ENCODE measurements at regions not wholly inside any gene's neighbourhood (a gene's known extent, or its start where the extent isn't known, plus 50 kb on each side); places are given as distances from the start of the nearest gene placed in this dataset.

- peak in 1 of 4 donors; percentile 14 for ATAC-seq
- DNase-seq = no peak
- no peak overlapping the region for H3K27ac ChIP-seq
- no peaks in the 10 kb centered on the region for H3K4me1 ChIP-seq
- H3K27me3 ChIP-seq = no peaks in the 10 kb centered on the region
- H3K4me3 ChIP-seq = no peak overlapping the region
- WGBS (ENCODE audit: insufficient coverage, low coverage, low lambda C conversion rate, missing lambda C conversion rate) = 50% methylated on average over 3 of the region's 4 CpGs
- no peaks in the 10 kb centered on the region for H3K36me3 ChIP-seq
- intact Hi-C loops (cut with DNase I) = no loop called here
- TF ChIP-seq POLR2A (IDR thresholded peaks at IDR 0.05) = no peak
- no peak for TF ChIP-seq CTCF (IDR thresholded peaks at IDR 0.05)
- no peaks in the 10 kb centered on the region for H3K9me3 ChIP-seq
Observed at GRCh38 chr7:144908943-144909556, 73.2 kb upstream of the TPK1 start.

GRCh38 chr7:144908324-144908723 is 72.5 kb upstream of the TPK1 start:
- ATAC-seq (no peak), DNase-seq (no peak)
- no peaks in the 10 kb centered on the region for H3K4me1 ChIP-seq
- no peaks in the 10 kb centered on the region for H3K9me3 ChIP-seq
- TF ChIP-seq POLR2A (IDR thresholded peaks at IDR 0.05) (no peak), CTCF (IDR thresholded peaks at IDR 0.05) (no peak)
- H3K27me3 ChIP-seq = no peaks in the 10 kb centered on the region
- H3K36me3 ChIP-seq = no peaks in the 10 kb centered on the region
- intact Hi-C loops (cut with DNase I) = no loop called here
- 60% methylated on average over 1 of the region's 1 CpG for WGBS (ENCODE audit: insufficient coverage, low coverage, low lambda C conversion rate, missing lambda C conversion rate)
- no peak overlapping the region for H3K4me3 ChIP-seq
- H3K27ac ChIP-seq = no peak overlapping the region

GRCh38 chr7:144907577-144907976 is 71.7 kb upstream of the TPK1 start:
- no peaks in the 10 kb centered on the region for H3K27me3 ChIP-seq
- intact Hi-C loops (cut with DNase I) = no loop called here
- no peak for DNase-seq
- 35% methylated on average over 3 of the region's 4 CpGs for WGBS (ENCODE audit: insufficient coverage, low coverage, low lambda C conversion rate, missing lambda C conversion rate)
- no peak overlapping the region for H3K4me3 ChIP-seq
- H3K4me1 ChIP-seq = no peaks in the 10 kb centered on the region
- no peak overlapping the region for H3K27ac ChIP-seq
- no peaks in the 10 kb centered on the region for H3K36me3 ChIP-seq
- no peak for ATAC-seq
- no peak for TF ChIP-seq POLR2A (IDR thresholded peaks at IDR 0.05)
- no peak for TF ChIP-seq CTCF (IDR thresholded peaks at IDR 0.05)
- H3K9me3 ChIP-seq = no peaks in the 10 kb centered on the region

- TF ChIP-seq CTCF (IDR thresholded peaks at IDR 0.05) (no peak), POLR2A (IDR thresholded peaks at IDR 0.05) (no peak)
- Histone ChIP-seq H3K4me1 (no peaks in the 10 kb centered on the region), H3K27ac (no peak overlapping the region), H3K4me3 (no peak overlapping the region), H3K9me3 (no peaks in the 10 kb centered on the region), H3K36me3 (no peaks in the 10 kb centered on the region), H3K27me3 (no peaks in the 10 kb centered on the region)
- intact Hi-C loops (cut with DNase I) = no loop called here
- ATAC-seq = no peak
- no peak for DNase-seq
- WGBS (ENCODE audit: insufficient coverage, low coverage, low lambda C conversion rate, missing lambda C conversion rate) = 72% methylated on average over 3 of the region's 3 CpGs
Observed at GRCh38 chr7:144903201-144903600, 67.3 kb upstream of the TPK1 start.

GRCh38 chr7:144892761-144893160 is 56.9 kb upstream of the TPK1 start:
- intact Hi-C loops (cut with DNase I) = no loop called here

More at GRCh38 chr7:144892761-144893160, 56.9 kb upstream of the TPK1 start:
- Histone ChIP-seq H3K4me3 (no peak overlapping the region), H3K9me3 (no peaks in the 10 kb centered on the region), H3K27me3 (no peaks in the 10 kb centered on the region), H3K36me3 (no peaks in the 10 kb centered on the region), H3K4me1 (no peaks in the 10 kb centered on the region), H3K27ac (no peak overlapping the region)
- 41% methylated on average over 3 of the region's 3 CpGs for WGBS (ENCODE audit: insufficient coverage, low coverage, low lambda C conversion rate, missing lambda C conversion rate)
- no peak for DNase-seq
- no peak for ATAC-seq
- TF ChIP-seq CTCF (IDR thresholded peaks at IDR 0.05) = no peak
- no peak for TF ChIP-seq POLR2A (IDR thresholded peaks at IDR 0.05)

All from right lobe of liver (tissue), 6 donors.